HS-5 (cell line): ENCODE measurements at regions not wholly inside any gene's neighbourhood (a gene's known extent, or its start where the extent isn't known, plus 50 kb on each side); places are given as distances from the start of the nearest gene placed in this dataset.
"Not testable (repeated sequence)": the region's sequence is repeated elsewhere in the genome, so short reads cannot be mapped to it uniquely, and the experiment has no call there.

Source experiments
- DNase-seq: peaks from one replicate; pipeline ENCODE4 v3.0.0-alpha.2; 2012; ENCODE audit warnings: low read depth

GRCh38 chr20:22070610-22071058 lies 365.2 kb downstream of the PAX1 start:
- DNase-seq, result no peak

- DNase-seq, result no peak
Measured at GRCh38 chr20:22063753-22064152, 358.3 kb downstream of the PAX1 start.

- no peak for DNase-seq
Measured at GRCh38 chr20:22062874-22063273, 357.4 kb downstream of the PAX1 start.

- DNase-seq, result no peak
Measured at GRCh38 chr20:22060610-22061009, 355.1 kb downstream of the PAX1 start.

GRCh38 chr20:22058746-22059145 lies 353.3 kb downstream of the PAX1 start:
- no peak for DNase-seq

GRCh38 chr20:22055981-22056380 lies 350.5 kb downstream of the PAX1 start:
- no peak for DNase-seq

- no peak for DNase-seq
Measured at GRCh38 chr20:22052025-22052650, 346.7 kb downstream of the PAX1 start.

- not testable (repeated sequence) for DNase-seq
Measured at GRCh38 chr20:22045956-22046507, 340.6 kb downstream of the PAX1 start.

- DNase-seq, result no peak
Measured at GRCh38 chr20:22027423-22027822, 322.0 kb downstream of the PAX1 start.

- DNase-seq, result no peak
Measured at GRCh38 chr20:22020201-22020600, 314.7 kb downstream of the PAX1 start.

- DNase-seq, result no peak
Measured at GRCh38 chr20:22008456-22008855, 303.0 kb downstream of the PAX1 start.

GRCh38 chr20:22006306-22006705 lies 300.8 kb downstream of the PAX1 start:
- no peak for DNase-seq

- no peak for DNase-seq
Measured at GRCh38 chr20:22005535-22005934, 300.1 kb downstream of the PAX1 start.

GRCh38 chr20:22004946-22005345 lies 299.5 kb downstream of the PAX1 start:
- DNase-seq, result no peak

GRCh38 chr20:22003680-22004079 lies 298.2 kb downstream of the PAX1 start:
- DNase-seq, result no peak

- no peak for DNase-seq
Measured at GRCh38 chr20:22001886-22002285, 296.4 kb downstream of the PAX1 start.

GRCh38 chr20:21995461-21995860 lies 290.0 kb downstream of the PAX1 start:
- no peak for DNase-seq

GRCh38 chr20:21994203-21994602 lies 288.7 kb downstream of the PAX1 start:
- DNase-seq, result no peak

- DNase-seq, result no peak
Measured at GRCh38 chr20:21982559-21982958, 277.1 kb downstream of the PAX1 start.

- no peak for DNase-seq
Measured at GRCh38 chr20:21981597-21982344, 276.3 kb downstream of the PAX1 start.

- no peak for DNase-seq
Measured at GRCh38 chr20:21981179-21981578, 275.7 kb downstream of the PAX1 start.

- DNase-seq, result no peak
Measured at GRCh38 chr20:21971436-21971835, 266.0 kb downstream of the PAX1 start.

GRCh38 chr20:21968486-21968885 lies 263.0 kb downstream of the PAX1 start:
- no peak for DNase-seq
